GM13976 (cell line): ENCODE measurements at regions not wholly inside any gene's neighbourhood (a gene's known extent, or its start where the extent isn't known, plus 50 kb on each side); places are given as distances from the start of the nearest gene placed in this dataset.

Source experiments
- DNase-seq: peaks from one replicate; pipeline ENCODE4 v3.0.0; 2012; ENCODE audit warnings: low spot score
- in situ Hi-C: fragments of 300-500 bp; cut with MboI; formaldehyde crosslinking; loops from one replicate; pipeline ENCODE4 v1.12.0; 2022; ENCODE audit warnings: low sequenced_read_pairs, mixed read lengths, inconsistent platforms; ENCODE audit not compliant: unreplicated experiment
- TF ChIP-seq, protein P1 (sequence below): IDR thresholded peaks from 2 replicates; pipeline ENCODE4 v1.5.1; 2012; ENCODE audit warnings: borderline replicate concordance, mild to moderate bottlenecking; ENCODE audit not compliant: insufficient read depth; ENCODE audit errors: extremely low read depth, missing control alignments, control extremely low read depth

DNA sequence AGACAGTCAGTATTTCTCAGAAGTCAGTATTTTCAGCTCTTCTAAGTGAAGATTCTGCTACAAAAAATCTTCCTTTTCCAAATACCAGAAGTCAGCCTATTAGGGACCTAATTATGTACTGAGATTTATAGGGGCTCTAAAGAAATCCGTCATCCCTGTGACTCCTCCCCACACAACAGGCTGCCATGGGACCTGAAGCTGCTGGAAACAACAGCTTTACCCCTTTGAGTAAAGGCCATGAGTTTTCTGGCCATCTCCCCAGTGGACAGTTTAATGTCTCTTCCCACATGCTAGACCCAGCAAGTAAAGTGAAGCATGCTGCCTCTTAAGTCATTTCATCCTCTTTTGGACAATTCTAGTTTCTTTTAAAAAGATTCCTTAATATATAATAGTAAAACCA is 255.7 kb upstream of the ACVR2A start:
- TF ChIP-seq, protein P1, sequence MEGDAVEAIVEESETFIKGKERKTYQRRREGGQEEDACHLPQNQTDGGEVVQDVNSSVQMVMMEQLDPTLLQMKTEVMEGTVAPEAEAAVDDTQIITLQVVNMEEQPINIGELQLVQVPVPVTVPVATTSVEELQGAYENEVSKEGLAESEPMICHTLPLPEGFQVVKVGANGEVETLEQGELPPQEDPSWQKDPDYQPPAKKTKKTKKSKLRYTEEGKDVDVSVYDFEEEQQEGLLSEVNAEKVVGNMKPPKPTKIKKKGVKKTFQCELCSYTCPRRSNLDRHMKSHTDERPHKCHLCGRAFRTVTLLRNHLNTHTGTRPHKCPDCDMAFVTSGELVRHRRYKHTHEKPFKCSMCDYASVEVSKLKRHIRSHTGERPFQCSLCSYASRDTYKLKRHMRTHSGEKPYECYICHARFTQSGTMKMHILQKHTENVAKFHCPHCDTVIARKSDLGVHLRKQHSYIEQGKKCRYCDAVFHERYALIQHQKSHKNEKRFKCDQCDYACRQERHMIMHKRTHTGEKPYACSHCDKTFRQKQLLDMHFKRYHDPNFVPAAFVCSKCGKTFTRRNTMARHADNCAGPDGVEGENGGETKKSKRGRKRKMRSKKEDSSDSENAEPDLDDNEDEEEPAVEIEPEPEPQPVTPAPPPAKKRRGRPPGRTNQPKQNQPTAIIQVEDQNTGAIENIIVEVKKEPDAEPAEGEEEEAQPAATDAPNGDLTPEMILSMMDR = no peak
- DNase-seq = no peak
- in situ Hi-C loops = no loop called here

DNA sequence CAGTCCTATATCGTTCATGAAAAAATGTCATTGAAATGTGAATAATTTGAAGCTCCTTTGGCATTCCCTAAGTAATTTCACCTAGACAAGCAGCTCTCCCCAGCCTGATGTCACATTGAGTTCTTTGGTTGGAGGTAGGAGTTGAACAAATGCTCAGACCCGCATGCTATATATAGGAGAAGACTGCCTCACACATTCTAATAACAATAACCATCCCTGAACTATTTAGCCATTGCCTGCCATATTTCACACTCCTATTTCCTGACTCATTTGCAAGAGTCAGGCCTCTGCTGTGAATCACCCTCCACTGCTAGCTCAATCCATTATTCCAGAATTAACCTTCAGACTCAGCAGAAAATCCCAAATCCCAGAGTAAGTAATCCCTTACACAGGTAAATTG is 256.6 kb upstream of the ACVR2A start:
- in situ Hi-C loops = no loop called here
- TF ChIP-seq, protein P1 = no peak
- DNase-seq = no peak

DNA sequence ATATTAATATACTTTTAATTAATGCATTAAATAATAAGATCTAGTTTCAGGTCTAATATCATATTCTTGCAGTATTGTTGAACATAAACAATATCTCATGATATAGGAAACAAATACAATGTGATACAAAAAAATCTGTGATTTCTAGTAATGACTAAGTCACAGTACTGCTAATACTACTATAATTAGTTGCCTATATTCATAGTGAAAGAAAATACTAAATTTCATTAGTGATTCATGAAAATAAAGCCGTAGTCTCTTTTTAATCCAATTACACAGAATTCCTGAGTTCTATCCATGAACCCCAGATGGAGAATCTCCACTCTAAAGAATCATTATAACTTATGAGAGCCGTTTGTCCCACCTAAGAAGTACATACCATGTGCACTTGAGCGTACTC is 266.3 kb upstream of the ACVR2A start:
- in situ Hi-C loops = no loop called here
- no peak for DNase-seq
- TF ChIP-seq, protein P1 = no peak

DNA sequence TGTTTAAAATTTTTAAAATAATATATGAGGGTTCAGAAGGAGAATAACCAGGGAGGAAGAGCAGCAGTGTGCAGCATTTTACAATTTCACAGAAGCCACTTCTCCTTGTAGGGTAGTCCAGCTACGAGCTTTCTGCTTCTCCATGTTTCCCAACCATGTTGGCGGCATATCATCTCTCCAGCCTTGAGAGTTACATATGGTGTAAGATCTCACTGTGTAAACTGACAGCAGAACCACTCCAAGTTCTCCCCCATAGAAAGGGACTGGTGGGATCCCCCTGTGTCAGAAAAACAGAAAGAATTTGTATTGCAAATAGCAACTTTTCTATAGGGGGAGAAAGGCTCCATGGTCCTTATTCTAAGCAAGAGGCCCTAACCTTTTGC is 266.8 kb upstream of the ACVR2A start:
- DNase-seq = no peak
- TF ChIP-seq, protein P1 = no peak
- in situ Hi-C loops = no loop called here

DNA sequence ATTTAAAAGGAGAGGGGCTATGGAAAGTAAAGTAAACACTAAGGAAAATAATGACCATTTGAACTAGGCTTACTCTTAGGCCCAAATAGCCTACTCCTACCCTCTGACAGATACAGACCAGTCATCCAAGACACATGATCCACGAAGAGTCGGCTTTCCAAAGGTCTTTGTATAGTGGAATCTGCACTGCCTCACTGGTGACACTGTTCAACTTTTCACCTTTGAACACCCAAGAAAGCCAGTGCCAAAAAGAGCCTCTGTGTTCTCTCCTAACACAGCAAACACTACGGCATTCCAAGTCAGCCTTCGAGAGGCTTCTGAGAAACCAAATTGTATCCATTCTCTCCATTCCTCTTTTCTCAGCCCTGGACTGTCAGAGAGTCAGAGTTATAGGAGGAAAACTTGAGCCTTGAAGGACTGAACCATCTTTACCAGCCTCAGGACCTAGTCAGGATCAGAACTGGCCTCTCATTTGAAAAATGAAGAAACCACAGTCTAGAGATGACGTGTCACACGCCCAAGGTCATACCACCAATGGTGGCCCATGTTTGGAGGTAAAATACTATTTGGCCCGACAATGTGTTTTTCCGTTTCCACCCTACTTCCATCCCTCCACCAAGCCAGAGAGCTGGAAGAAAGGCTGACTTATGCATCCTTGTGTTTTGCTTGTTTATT is 267.4 kb upstream of the ACVR2A start:
- in situ Hi-C loops = no loop called here
- no peak for DNase-seq
- TF ChIP-seq, protein P1 = no peak

DNA sequence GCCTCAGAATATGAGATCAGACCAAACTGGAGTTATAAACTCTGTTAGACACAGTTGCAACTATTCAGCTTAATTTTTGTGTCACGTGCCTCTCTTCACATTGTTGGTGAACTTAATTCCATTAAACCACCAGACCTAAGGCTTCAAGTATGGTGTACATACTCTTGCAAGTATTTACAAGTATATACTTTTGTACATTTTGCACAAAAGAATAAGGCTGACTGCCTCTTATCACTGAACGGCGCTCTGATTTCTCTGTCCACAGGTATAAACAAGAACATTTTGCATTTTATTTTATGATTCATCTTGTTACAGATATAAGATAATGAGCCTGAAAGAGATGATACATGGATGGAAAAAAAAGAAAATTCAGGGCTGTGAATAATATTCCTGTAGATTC is 269.7 kb upstream of the ACVR2A start:
- in situ Hi-C loops = no loop called here
- no peak for DNase-seq
- TF ChIP-seq, protein P1 = no peak
